MM.1S (cell line): ENCODE measurements at regions not wholly inside any gene's neighbourhood (a gene's known extent, or its start where the extent isn't known, plus 50 kb on each side); places are given as distances from the start of the nearest gene placed in this dataset.

Source experiments
- DNase-seq: peaks from one replicate; pipeline ENCODE4 v3.0.0-alpha.2; 2015
- H2AFZ ChIP-seq: fragments of 300-600 bp; sonication (generic); 2 replicates; pipeline ENCODE4 v1.6.0; 2016; ENCODE audit warnings: antibody characterized with exemption, low read length
- H3F3A ChIP-seq: fragments of 300-600 bp; sonication (generic); 2 replicates; pipeline ENCODE4 v1.6.1; 2016; ENCODE audit warnings: mild to moderate bottlenecking, antibody characterized with exemption, low read length, moderate library complexity, mixed read lengths; ENCODE audit not compliant: insufficient read depth
- H3K27ac ChIP-seq: fragments of 300-600 bp; sonication (generic); 2 replicates; pipeline ENCODE4 v1.5.1; 2016; ENCODE audit warnings: mild to moderate bottlenecking, low read length
- H3K27me3 ChIP-seq: fragments of 300-600 bp; sonication (generic); replicated peaks from 2 replicates; pipeline ENCODE4 v1.6.0; 2016; ENCODE audit warnings: low read length; ENCODE audit not compliant: insufficient read depth
- H3K36me3 ChIP-seq: fragments of 300-600 bp; sonication (generic); replicated peaks from 2 replicates; pipeline ENCODE4 v1.6.1; 2016; ENCODE audit warnings: mild to moderate bottlenecking, low read length, mixed read lengths; ENCODE audit not compliant: insufficient read depth
- H3K4me1 ChIP-seq: fragments of 300-600 bp; sonication (generic); 2 replicates; pipeline ENCODE4 v1.6.1; 2016; ENCODE audit warnings: low read length, mixed read lengths
- H3K4me2 ChIP-seq: fragments of 300-600 bp; sonication (generic); 2 replicates; pipeline ENCODE4 v1.6.0; 2016; ENCODE audit warnings: low read depth, low read length
- H3K4me3 ChIP-seq: fragments of 300-600 bp; sonication (generic); 2 replicates; pipeline ENCODE4 v1.5.1; 2016; ENCODE audit warnings: low read length, mixed read lengths
- H3K79me2 ChIP-seq: fragments of 300-600 bp; sonication (generic); 2 replicates; pipeline ENCODE4 v1.6.1; 2016; ENCODE audit warnings: mixed run types, low read length, mixed read lengths
- H3K9ac ChIP-seq: fragments of 300-600 bp; sonication (generic); 2 replicates; pipeline ENCODE4 v1.6.1; 2016; ENCODE audit warnings: low read length, mixed read lengths
- H3K9me2 ChIP-seq: fragments of 300-600 bp; sonication (generic); replicated peaks from 2 replicates; pipeline ENCODE4 v1.6.1; 2016; ENCODE audit warnings: mild to moderate bottlenecking, low read length, mixed read lengths; ENCODE audit not compliant: insufficient read depth
- H3K9me3 ChIP-seq: fragments of 300-600 bp; sonication (generic); replicated peaks from 2 replicates; pipeline ENCODE4 v1.6.1; 2016; ENCODE audit warnings: mild to moderate bottlenecking, low read length, mixed read lengths; ENCODE audit not compliant: insufficient read depth
- H4K20me1 ChIP-seq: fragments of 300-600 bp; sonication (generic); 2 replicates; pipeline ENCODE4 v1.6.1; 2016; ENCODE audit warnings: mild to moderate bottlenecking, low read length, moderate library complexity, mixed read lengths; ENCODE audit not compliant: insufficient read depth
- CTCF ChIP-seq: fragments of 300-600 bp; sonication (generic); IDR thresholded peaks from 2 replicates; pipeline ENCODE4 v1.5.1; 2016; ENCODE audit warnings: antibody characterized with exemption, low read length, mixed read lengths
- EZH2 ChIP-seq: fragments of 300-600 bp; sonication (generic); optimal IDR thresholded peaks from 2 replicates; pipeline ENCODE3; 2017; ENCODE audit warnings: low read depth, mild to moderate bottlenecking, antibody characterized with exemption, low read length, mixed read lengths
- EZH2phosphoT487 ChIP-seq: fragments of 300-600 bp; sonication (generic); IDR thresholded peaks from 2 replicates; pipeline ENCODE4 v1.6.1; 2018; ENCODE audit warnings: antibody characterized with exemption, low read length

GRCh38 chr6:48834706-48835105, 628.3 kb downstream of the MMUT start:
- Histone ChIP-seq H3K9ac (no peak overlapping the region), H3K36me3 (no peaks in the 10 kb centered on the region), H2AFZ (no peak overlapping the region)

GRCh38 chr6:48833916-48834315, 629.1 kb downstream of the MMUT start:
- Histone ChIP-seq H3K36me3 (no peaks in the 10 kb centered on the region), H3K79me2 (no peaks in the 10 kb centered on the region), H3K9me2 (no peaks in the 10 kb centered on the region), H3K9me3 (no peaks in the 10 kb centered on the region), H3K27me3 (no peaks in the 10 kb centered on the region), H3K4me3 (no peak overlapping the region), H2AFZ (no peak overlapping the region), H3K27ac (no peak overlapping the region), H4K20me1 (no peaks in the 10 kb centered on the region), H3K4me2 (no peak overlapping the region), H3K4me1 (peaks cover 8% of the 10 kb centered on the region; the same call in 1 of the 2 replicates), H3F3A (no peaks in the 10 kb centered on the region), H3K9ac (no peak overlapping the region)
- no peak for DNase-seq
- TF ChIP-seq CTCF = no peak
- TF ChIP-seq EZH2phosphoT487 = no peak
- no peak for TF ChIP-seq EZH2

More at GRCh38 chr6:48834706-48835105, 628.3 kb downstream of the MMUT start:
- H3K27ac ChIP-seq = no peak overlapping the region
- peaks cover 8% of the 10 kb centered on the region; the same call in 1 of the 2 replicates for H3K4me1 ChIP-seq
- H3K9me3 ChIP-seq = no peaks in the 10 kb centered on the region
- DNase-seq = no peak
- no peaks in the 10 kb centered on the region for H3F3A ChIP-seq
- H3K4me3 ChIP-seq = no peak overlapping the region
- H4K20me1 ChIP-seq = no peaks in the 10 kb centered on the region
- H3K27me3 ChIP-seq = no peaks in the 10 kb centered on the region
- no peak overlapping the region for H3K4me2 ChIP-seq
- TF ChIP-seq EZH2phosphoT487 (no peak), CTCF (no peak), EZH2 (no peak)
- H3K79me2 ChIP-seq = no peaks in the 10 kb centered on the region
- no peaks in the 10 kb centered on the region for H3K9me2 ChIP-seq

GRCh38 chr6:48826901-48827701, 636.0 kb downstream of the MMUT start:
- Histone ChIP-seq H2AFZ (no peak overlapping the region), H3K27me3 (no peaks in the 10 kb centered on the region), H3K4me2 (no peak overlapping the region), H3K36me3 (no peaks in the 10 kb centered on the region), H3K4me3 (no peak overlapping the region), H4K20me1 (no peaks in the 10 kb centered on the region), H3K9me2 (no peaks in the 10 kb centered on the region), H3K27ac (no peak overlapping the region), H3F3A (no peaks in the 10 kb centered on the region), H3K9ac (no peak overlapping the region), H3K9me3 (no peaks in the 10 kb centered on the region), H3K79me2 (no peaks in the 10 kb centered on the region), H3K4me1 (no peaks in the 10 kb centered on the region)
- TF ChIP-seq CTCF (no peak), EZH2 (no peak), EZH2phosphoT487 (no peak)
- no peak for DNase-seq
